Stomach (tissue), 8 donors: ENCODE measurements at regions not wholly inside any gene's neighbourhood (a gene's known extent, or its start where the extent isn't known, plus 50 kb on each side); places are given as distances from the start of the nearest gene placed in this dataset.

Experiments used
- DNase-seq, 2 donors: peaks; one replicate each; pipeline versions ENCODE4 v3.0.0 to v3.0.0-alpha.2; 2013 to 2019
- H3K27ac ChIP-seq, 5 donors: fragments of 200-600 bp in 4 of 5; sonication (generic) in 4 of 5; one replicate each; pipeline ENCODE4 v1.5.1; 2013 to 2019; ENCODE audit warnings: mild to moderate bottlenecking in 1 of 5, moderate library complexity in 1 of 5
- H3K27me3 ChIP-seq, 3 donors: fragments of 200-600 bp; sonication (generic); one replicate each; pipeline ENCODE4 v1.5.1; 2017 to 2019; ENCODE audit warnings: mixed run types in 1 of 3
- H3K36me3 ChIP-seq, 4 donors: fragments of 200-600 bp; sonication (generic); 1 replicate in 3 of 4; 2 replicates in 1 of 4; pipeline ENCODE4 v1.5.1; 2016 to 2019
- H3K4me1 ChIP-seq, 4 donors: fragments of 200-600 bp; sonication (generic); one replicate each; pipeline ENCODE4 v1.5.1; 2016 to 2019
- H3K4me3 ChIP-seq, 4 donors: fragments of 200-600 bp; sonication (generic) in 3 of 4; one replicate each; pipeline ENCODE4 v1.5.1; 2016 to 2019; ENCODE audit warnings: mild to moderate bottlenecking in 1 of 4
- H3K9me3 ChIP-seq, 4 donors: fragments of 200-600 bp; sonication (generic); one replicate each; pipeline ENCODE4 v1.5.1; 2016 to 2019
- CTCF ChIP-seq, 7 experiments: fragments of 450-650 bp in 4 of 7; fragments of 200-600 bp in 3 of 7; sonication (generic) in 3 of 7; IDR thresholded peaks; one replicate each; pipeline ENCODE4 v1.5.1; 2016 to 2019; ENCODE audit warnings: antibody characterized with exemption in 7 of 7, control low read depth in 2 of 7, mild to moderate bottlenecking in 1 of 7
- EP300 ChIP-seq: sonication (generic); formaldehyde crosslinking; IDR thresholded peaks from one replicate; pipeline ENCODE4 v1.6.1; 2017; ENCODE audit warnings: antibody characterized with exemption
- POLR2A ChIP-seq, 4 donors: fragments of 450-650 bp; IDR thresholded peaks; one replicate each; pipeline ENCODE4 v1.6.1; 2016; ENCODE audit warnings: antibody characterized with exemption in 4 of 4, control low read depth in 2 of 4, mild to moderate bottlenecking in 1 of 4, moderate library complexity in 1 of 4
- POLR2AphosphoS5 ChIP-seq, 3 donors: sonication (generic); formaldehyde crosslinking; IDR thresholded peaks; one replicate each; pipeline ENCODE4 v1.6.1; 2016; ENCODE audit warnings: antibody characterized with exemption in 3 of 3
- WGBS, 5 donors: extraction: QIAGEN DNeasy Blood & Tissue Kit in 3 of 5; methylation state at CpG; one replicate each; pipeline versions ENCODE4 v1.1.5 to v1.1.7; 2013 to 2018; 5-methylcytosine and 5-hydroxymethylcytosine counted together
- intact Hi-C: fragments of 100-400 bp; cut with DNase I; formaldehyde crosslinking; loops from one replicate; pipeline ENCODE4 v1.15.1; 2023; ENCODE audit warnings: low total_unique reads
- donor health status: healthy with polysubstance abuse.
- donor health status: Bipolar disorder and iron deficiency.
- donor health status: healthy.

GRCh38 chr1:112304612-112305011 is 91.4 kb upstream of the CTTNBP2NL start:
- H3K4me1 ChIP-seq: no peaks in the 10 kb centered on the region
- H3K27ac ChIP-seq: peak overlapping the region in 3 of 5 donors; percentile 28 to 74 (median 36)
- no peaks in the 10 kb centered on the region for H3K36me3 ChIP-seq
- no peak for DNase-seq
- no peaks in the 10 kb centered on the region for H3K9me3 ChIP-seq
- H3K27me3 ChIP-seq: no peaks in the 10 kb centered on the region
- no peak for TF ChIP-seq POLR2A (IDR thresholded peaks at IDR 0.05)
- no peak for TF ChIP-seq POLR2AphosphoS5 (IDR thresholded peaks at IDR 0.05)
- no peak for TF ChIP-seq EP300
- TF ChIP-seq CTCF (IDR thresholded peaks at IDR 0.05): no peak
- intact Hi-C loops: no loop called here
- no peak overlapping the region for H3K4me3 ChIP-seq
- 60 to 82% (median 74%) methylated on average over 3 of the region's 3 CpGs for WGBS, 5 donors

GRCh38 chr1:112307930-112308591 is 88.0 kb upstream of the CTTNBP2NL start:
- H3K27me3 ChIP-seq: no peaks in the 10 kb centered on the region
- no peaks in the 10 kb centered on the region for H3K36me3 ChIP-seq
- DNase-seq: no peak
- no peak for TF ChIP-seq POLR2A (IDR thresholded peaks at IDR 0.05)
- no peak for TF ChIP-seq CTCF (IDR thresholded peaks at IDR 0.05)
- no peak for TF ChIP-seq POLR2AphosphoS5 (IDR thresholded peaks at IDR 0.05)
- TF ChIP-seq EP300: no peak
- no peak overlapping the region for H3K4me3 ChIP-seq
- no peaks in the 10 kb centered on the region for H3K4me1 ChIP-seq
- 63 to 88% (median 68%) methylated on average over 3 of the region's 3 CpGs for WGBS, 5 donors
- intact Hi-C loops: no loop called here
- H3K27ac ChIP-seq: no peak overlapping the region
- H3K9me3 ChIP-seq: no peaks in the 10 kb centered on the region

GRCh38 chr1:112308716-112309115 is 87.3 kb upstream of the CTTNBP2NL start:
- H3K27me3 ChIP-seq: peaks cover 0 to 1% (median 0%) of the 10 kb centered on the region in 3 donors
- H3K36me3 ChIP-seq: no peaks in the 10 kb centered on the region
- H3K27ac ChIP-seq: no peak overlapping the region
- no peaks in the 10 kb centered on the region for H3K9me3 ChIP-seq
- TF ChIP-seq EP300 (no peak), POLR2A (IDR thresholded peaks at IDR 0.05) (no peak), CTCF (IDR thresholded peaks at IDR 0.05) (no peak), POLR2AphosphoS5 (IDR thresholded peaks at IDR 0.05) (no peak)
- H3K4me3 ChIP-seq: no peak overlapping the region
- intact Hi-C loops: no loop called here
- H3K4me1 ChIP-seq: no peaks in the 10 kb centered on the region
- 73 to 82% (median 80%) methylated on average over 5 of the region's 5 CpGs for WGBS, 5 donors
- no peak for DNase-seq

GRCh38 chr1:112309499-112309898 is 86.5 kb upstream of the CTTNBP2NL start:
- Histone ChIP-seq H3K4me1 (no peaks in the 10 kb centered on the region), H3K36me3 (no peaks in the 10 kb centered on the region), H3K27me3 (peaks cover 0 to 4% (median 0%) of the 10 kb centered on the region in 3 donors), H3K27ac (no peak overlapping the region), H3K4me3 (no peak overlapping the region), H3K9me3 (no peaks in the 10 kb centered on the region)
- WGBS, 5 donors: 77 to 86% (median 78%) methylated on average over 5 of the region's 5 CpGs
- no peak for DNase-seq
- TF ChIP-seq POLR2AphosphoS5 (IDR thresholded peaks at IDR 0.05): no peak
- TF ChIP-seq POLR2A (IDR thresholded peaks at IDR 0.05): no peak
- intact Hi-C loops: no loop called here

- TF ChIP-seq POLR2A (IDR thresholded peaks at IDR 0.05): no peak
- no peak for TF ChIP-seq CTCF (IDR thresholded peaks at IDR 0.05)
- no peak for TF ChIP-seq POLR2AphosphoS5 (IDR thresholded peaks at IDR 0.05)
- no peak for TF ChIP-seq EP300
- no peaks in the 10 kb centered on the region for H3K9me3 ChIP-seq
- intact Hi-C loops: no loop called here
Observed at GRCh38 chr1:112312315-112312714, 83.7 kb upstream of the CTTNBP2NL start.

More at GRCh38 chr1:112312315-112312714, 83.7 kb upstream of the CTTNBP2NL start:
- H3K36me3 ChIP-seq: no peaks in the 10 kb centered on the region
- no peak for DNase-seq
- H3K4me1 ChIP-seq: peaks cover 0 to 16% (median 6%) of the 10 kb centered on the region in 4 donors
- 29 to 58% (median 41%) methylated on average over 1 to 5 of the region's 5 CpGs for WGBS, 5 donors
- no peak overlapping the region for H3K27ac ChIP-seq
- no peak overlapping the region for H3K4me3 ChIP-seq
- H3K27me3 ChIP-seq: peaks cover 0 to 4% (median 0%) of the 10 kb centered on the region in 3 donors
